ENCODE measurements at regions not wholly inside any gene's neighbourhood (a gene's known extent, or its start where the extent isn't known, plus 50 kb on each side); places are given as distances from the start of the nearest gene placed in this dataset.

- H3K4me3 ChIP-seq (ENCODE audit: low read depth, low read length): no peak overlapping the region
- no peak overlapping the region for H3K27ac ChIP-seq (ENCODE audit: low read depth, low read length)
- DNase-seq (ENCODE audit: low read depth, low spot score): no peak
- peaks cover 4% of the 10 kb centered on the region; the same call in 1 of the 2 replicates for H3K9me3 ChIP-seq (ENCODE audit: control insufficient read depth, insufficient read depth, low read length)
- ChIA-PET POLR2A (no interaction called here), CTCF (no interaction called here)
- TF ChIP-seq CTCF (IDR thresholded peaks at IDR 0.05; ENCODE audit: low read depth, low read length): no peak
- H3K27me3 ChIP-seq (ENCODE audit: control insufficient read depth, insufficient read depth, low read length): no peaks in the 10 kb centered on the region
Observed at GRCh38 chr16:6977291-6977690, 355.4 kb upstream of the RBFOX1 start.

GRCh38 chr16:6976716-6977115 lies 355.9 kb upstream of the RBFOX1 start:
- Histone ChIP-seq H3K9me3 (ENCODE audit: control insufficient read depth, insufficient read depth, low read length) (peaks cover 6% of the 10 kb centered on the region; the same call in 1 of the 2 replicates), H3K4me3 (ENCODE audit: low read depth, low read length) (no peak overlapping the region), H3K27me3 (ENCODE audit: control insufficient read depth, insufficient read depth, low read length) (no peaks in the 10 kb centered on the region), H3K27ac (ENCODE audit: low read depth, low read length) (no peak overlapping the region)
- POLR2A ChIA-PET: no interaction called here
- CTCF ChIA-PET: no interaction called here
- no peak for TF ChIP-seq CTCF (IDR thresholded peaks at IDR 0.05; ENCODE audit: low read depth, low read length)
- no peak for DNase-seq (ENCODE audit: low read depth, low spot score)

- no peaks in the 10 kb centered on the region for H3K27me3 ChIP-seq (ENCODE audit: control insufficient read depth, insufficient read depth, low read length)
- DNase-seq (ENCODE audit: low read depth, low spot score): no peak
- H3K9me3 ChIP-seq (ENCODE audit: control insufficient read depth, insufficient read depth, low read length): peaks cover 37% of the 10 kb centered on the region
- CTCF ChIA-PET: no interaction called here
- POLR2A ChIA-PET: no interaction called here
- TF ChIP-seq CTCF (IDR thresholded peaks at IDR 0.05; ENCODE audit: low read depth, low read length): no peak
- H3K27ac ChIP-seq (ENCODE audit: low read depth, low read length): no peak overlapping the region
- H3K4me3 ChIP-seq (ENCODE audit: low read depth, low read length): no peak overlapping the region
Observed at GRCh38 chr16:6970171-6970857, 362.3 kb upstream of the RBFOX1 start.

- Histone ChIP-seq H3K9me3 (ENCODE audit: control insufficient read depth, insufficient read depth, low read length) (peaks cover 44% of the 10 kb centered on the region), H3K27ac (ENCODE audit: low read depth, low read length) (no peak overlapping the region), H3K4me3 (ENCODE audit: low read depth, low read length) (no peak overlapping the region), H3K27me3 (ENCODE audit: control insufficient read depth, insufficient read depth, low read length) (no peaks in the 10 kb centered on the region)
- DNase-seq (ENCODE audit: low read depth, low spot score): no peak
- CTCF ChIA-PET: no interaction called here
- no peak for TF ChIP-seq CTCF (IDR thresholded peaks at IDR 0.05; ENCODE audit: low read depth, low read length)
- POLR2A ChIA-PET: no interaction called here
Observed at GRCh38 chr16:6969594-6969993, 363.1 kb upstream of the RBFOX1 start.

- POLR2A ChIA-PET: no interaction called here
- Histone ChIP-seq H3K27ac (ENCODE audit: low read depth, low read length) (no peak overlapping the region), H3K4me3 (ENCODE audit: low read depth, low read length) (no peak overlapping the region), H3K9me3 (ENCODE audit: control insufficient read depth, insufficient read depth, low read length) (peaks cover 52% of the 10 kb centered on the region), H3K27me3 (ENCODE audit: control insufficient read depth, insufficient read depth, low read length) (no peaks in the 10 kb centered on the region)
- no peak for TF ChIP-seq CTCF (IDR thresholded peaks at IDR 0.05; ENCODE audit: low read depth, low read length)
- CTCF ChIA-PET: interaction anchor here (0.6 kb wide), 1 partner anchor 56 kb away, joined by 3 read pairs; no protein-coding TSS in a partner anchor
- DNase-seq (ENCODE audit: low read depth, low spot score): no peak
Observed at GRCh38 chr16:6967796-6968320, 364.8 kb upstream of the RBFOX1 start.
